ENCODE measurements at regions not wholly inside any gene's neighbourhood (a gene's known extent, or its start where the extent isn't known, plus 50 kb on each side); places are given as distances from the start of the nearest gene placed in this dataset.

GRCh38 chr6:144588697-144589325 lies 303.7 kb downstream of the UTRN start:
- TF ChIP-seq, protein P1, sequence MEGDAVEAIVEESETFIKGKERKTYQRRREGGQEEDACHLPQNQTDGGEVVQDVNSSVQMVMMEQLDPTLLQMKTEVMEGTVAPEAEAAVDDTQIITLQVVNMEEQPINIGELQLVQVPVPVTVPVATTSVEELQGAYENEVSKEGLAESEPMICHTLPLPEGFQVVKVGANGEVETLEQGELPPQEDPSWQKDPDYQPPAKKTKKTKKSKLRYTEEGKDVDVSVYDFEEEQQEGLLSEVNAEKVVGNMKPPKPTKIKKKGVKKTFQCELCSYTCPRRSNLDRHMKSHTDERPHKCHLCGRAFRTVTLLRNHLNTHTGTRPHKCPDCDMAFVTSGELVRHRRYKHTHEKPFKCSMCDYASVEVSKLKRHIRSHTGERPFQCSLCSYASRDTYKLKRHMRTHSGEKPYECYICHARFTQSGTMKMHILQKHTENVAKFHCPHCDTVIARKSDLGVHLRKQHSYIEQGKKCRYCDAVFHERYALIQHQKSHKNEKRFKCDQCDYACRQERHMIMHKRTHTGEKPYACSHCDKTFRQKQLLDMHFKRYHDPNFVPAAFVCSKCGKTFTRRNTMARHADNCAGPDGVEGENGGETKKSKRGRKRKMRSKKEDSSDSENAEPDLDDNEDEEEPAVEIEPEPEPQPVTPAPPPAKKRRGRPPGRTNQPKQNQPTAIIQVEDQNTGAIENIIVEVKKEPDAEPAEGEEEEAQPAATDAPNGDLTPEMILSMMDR (IDR thresholded peaks at IDR 0.05; ENCODE audit: control extremely low read depth in 1 of 3, insufficient read depth in 1 of 3, low read depth in 1 of 3, low read length in 3 of 3), result no peak
- TF ChIP-seq POLR2A (IDR thresholded peaks at IDR 0.05; ENCODE audit: control extremely low read depth in 1 of 2, low read depth in 2 of 2, low read length in 2 of 2), result no peak
- TF ChIP-seq JUN (IDR thresholded peaks at IDR 0.05; ENCODE audit: low read depth, low read length), result no peak
- TF ChIP-seq TAF1 (IDR thresholded peaks at IDR 0.05; ENCODE audit: low read depth, low read length), result no peak
- TF ChIP-seq BACH1 (IDR thresholded peaks at IDR 0.05; ENCODE audit: low read length), result no peak
- no peak for TF ChIP-seq SIRT6 (IDR thresholded peaks at IDR 0.05; ENCODE audit: low read length)
- TF ChIP-seq BCL11A (IDR thresholded peaks at IDR 0.05; ENCODE audit: low read depth in 2 of 2, low read length in 2 of 2), result no peak
- TF ChIP-seq JUND (IDR thresholded peaks at IDR 0.05; ENCODE audit: low read length), result no peak
- no peak for TF ChIP-seq CHD2 (IDR thresholded peaks at IDR 0.05; ENCODE audit: low read length)
- no peak for TF ChIP-seq SIX5 (IDR thresholded peaks at IDR 0.05; ENCODE audit: low read depth, low read length)
- no peak for TF ChIP-seq EP300 (IDR thresholded peaks at IDR 0.05; ENCODE audit: borderline replicate concordance in 1 of 2, low read depth in 2 of 2, low read length in 2 of 2)

Data from H1 (cell line).